GM12878 (cell line): ENCODE measurements at regions not wholly inside any gene's neighbourhood (a gene's known extent, or its start where the extent isn't known, plus 50 kb on each side); places are given as distances from the start of the nearest gene placed in this dataset.

Experiments used
- ATAC-seq: fragments of 200-7000 bp; cut with Tn5 transposase; 3 replicates; pipeline ENCODE4 v1.9.1; 2020; ENCODE audit warnings: mild to moderate bottlenecking, moderate library complexity
- BruUV-seq: library from RNA; stranded (reverse); fragments of 400-500 nt; replicated peaks from 2 replicates; lab custom pipeline; 2021; lab: Mats Ljungman, UMichigan
- CTCF ChIA-PET: fragments of 300-600 bp; sonication (Branson Sonifier 250); formaldehyde crosslinking; extraction: SDS; loops from one replicate; lab custom pipeline; 2021; ENCODE audit warnings: inconsistent platforms; lab: Yijun Ruan, JAX
- POLR2A ChIA-PET: fragments of 350-600 bp; formaldehyde crosslinking; extraction: SDS; loops from one replicate; lab custom pipeline; 2021; ENCODE audit warnings: inconsistent platforms; lab: Charles Lee
- RAD21 ChIA-PET: fragments of 300-600 bp; sonication (Branson Sonifier 250); formaldehyde crosslinking; loops from one replicate; lab custom pipeline; 2023; ENCODE audit warnings: antibody characterized with exemption; ENCODE audit not compliant: unreplicated experiment; lab: Charles Lee
- SMC1A ChIA-PET: fragments of 300-600 bp; sonication (Branson Sonifier 250); formaldehyde crosslinking; loops from one replicate; lab custom pipeline; 2023; ENCODE audit not compliant: unreplicated experiment, uncharacterized antibody; lab: Charles Lee
- DNase-seq: peaks from one replicate; pipeline ENCODE4 v3.0.0-alpha.2; 2011; ENCODE audit warnings: low read depth, low spot score
- FAIRE-seq: peaks from 3 replicates; lab custom pipeline; 2011; peaks lifted over from hg19 to GRCh38; lab: Jason Lieb, UNC
- H2AFZ ChIP-seq: 2 replicates; pipeline ENCODE4 v1.6.0; 2011; ENCODE audit warnings: low read depth, low read length, control low read depth; ENCODE audit not compliant: control insufficient read depth
- H3K27ac ChIP-seq: 2 replicates; pipeline ENCODE4 v1.5.1; 2011; ENCODE audit warnings: control low read depth; ENCODE audit not compliant: control insufficient read depth, insufficient read depth
- H3K27me3 ChIP-seq, 2 experiments: replicated peaks in 1 of 2; 2 replicates each; pipeline versions ENCODE4 v1.6.0 to v1.6.1; 2011; ENCODE audit warnings: low read length in 1 of 2; ENCODE audit not compliant: control insufficient read depth in 2 of 2, insufficient read depth in 2 of 2
- H3K36me3 ChIP-seq, 2 experiments: 2 replicates each; pipeline ENCODE4 v1.5.1; 2011; ENCODE audit warnings: low read length in 1 of 2; ENCODE audit not compliant: control insufficient read depth in 2 of 2, insufficient read depth in 2 of 2
- H3K4me1 ChIP-seq: 2 replicates; pipeline ENCODE4 v1.6.1; 2011; ENCODE audit warnings: mild to moderate bottlenecking, low read length, moderate library complexity, mixed read lengths; ENCODE audit not compliant: control insufficient read depth, insufficient read depth
- H3K4me2 ChIP-seq: 2 replicates; pipeline ENCODE4 v1.6.0; 2011; ENCODE audit warnings: control low read depth; ENCODE audit not compliant: control insufficient read depth, insufficient read depth
- H3K4me3 ChIP-seq: fragments of 200-600 bp; sonication (generic); 2 replicates; pipeline ENCODE4 v1.5.1; 2016
- H3K79me2 ChIP-seq: 2 replicates; pipeline ENCODE4 v1.6.0; 2011; ENCODE audit warnings: low read length; ENCODE audit not compliant: control insufficient read depth, insufficient read depth
- H3K9ac ChIP-seq: 2 replicates; pipeline ENCODE4 v1.8.0; 2011; ENCODE audit warnings: low read length, control low read depth, mixed read lengths; ENCODE audit not compliant: control insufficient read depth, insufficient read depth
- H3K9me3 ChIP-seq: replicated peaks from 3 replicates; pipeline ENCODE4 v1.5.1; 2011; ENCODE audit warnings: mild to moderate bottlenecking, low read length; ENCODE audit not compliant: control insufficient read depth, insufficient read depth
- H4K20me1 ChIP-seq: 2 replicates; pipeline ENCODE4 v1.6.0; 2011; ENCODE audit not compliant: control insufficient read depth, insufficient read depth
- ATF2 ChIP-seq: IDR thresholded peaks from 2 replicates; pipeline ENCODE4 v1.6.1; 2012; ENCODE audit warnings: low read length, inconsistent platforms
- CREB1 ChIP-seq: IDR thresholded peaks from 2 replicates; pipeline ENCODE4 v1.6.1; 2012; ENCODE audit warnings: low read depth, mild to moderate bottlenecking, inconsistent platforms
- E2F8 ChIP-seq: fragments of 450-650 bp; IDR thresholded peaks from 2 replicates; pipeline ENCODE4 v1.6.1; 2018; ENCODE audit warnings: mild to moderate bottlenecking, low read depth, moderate library complexity; ENCODE audit not compliant: partially characterized antibody
- ELK1 ChIP-seq: IDR thresholded peaks from 2 replicates; pipeline ENCODE4 v1.6.1; 2012; ENCODE audit warnings: low read depth, low read length, improper control_type of control experiment
- ETV6 ChIP-seq, 2 experiments: fragments of 450-650 bp in 1 of 2; IDR thresholded peaks in 1 of 2; conservative IDR thresholded peaks in 1 of 2; 2 replicates each; pipeline ENCODE4 v1.6.1; 2014; ENCODE audit warnings: antibody characterized with exemption in 1 of 2, borderline replicate concordance in 1 of 2, low read depth in 1 of 2, mild to moderate bottlenecking in 1 of 2, moderate library complexity in 1 of 2
- HSF1 ChIP-seq: fragments of 150-350 bp; IDR thresholded peaks from 2 replicates; pipeline ENCODE4 v1.6.1; 2014; ENCODE audit warnings: mild to moderate bottlenecking, low read depth, low read length
- JUNB ChIP-seq: IDR thresholded peaks from 2 replicates; pipeline ENCODE4 v1.6.1; 2016; ENCODE audit warnings: antibody characterized with exemption, mild to moderate bottlenecking
- MAX ChIP-seq: IDR thresholded peaks from 2 replicates; pipeline ENCODE4 v1.6.1; 2012; ENCODE audit warnings: low read depth, low read length, improper control_type of control experiment
- MTA3 ChIP-seq: IDR thresholded peaks from 2 replicates; pipeline ENCODE4 v1.6.1; 2012; ENCODE audit warnings: low read length, inconsistent platforms, borderline replicate concordance
- NFYA ChIP-seq: IDR thresholded peaks from 2 replicates; pipeline ENCODE4 v1.6.1; 2011; ENCODE audit warnings: low read depth, mild to moderate bottlenecking, low read length, improper control_type of control experiment, borderline replicate concordance
- RAD21 ChIP-seq: IDR thresholded peaks from 2 replicates; pipeline ENCODE4 v1.6.1; 2011; ENCODE audit warnings: mild to moderate bottlenecking, low read depth, low read length, moderate library complexity; ENCODE audit not compliant: insufficient read depth
- STAT1 ChIP-seq: fragments of 450-650 bp; conservative IDR thresholded peaks from 2 replicates; pipeline ENCODE4 v1.6.1; 2014; ENCODE audit warnings: antibody characterized with exemption, mild to moderate bottlenecking
- TBL1XR1 ChIP-seq: IDR thresholded peaks from 2 replicates; pipeline ENCODE4 v1.6.1; 2012; ENCODE audit warnings: low read depth, low read length, improper control_type of control experiment
- TCF3 ChIP-seq: IDR thresholded peaks from 2 replicates; pipeline ENCODE4 v1.6.1; 2012; ENCODE audit warnings: low read depth, mild to moderate bottlenecking, low read length, borderline replicate concordance; ENCODE audit not compliant: insufficient read depth
- WGBS: methylation state at CpG from one replicate; pipeline ENCODE4 v1.1.6; 2016; ENCODE audit warnings: low lambda C conversion rate; ENCODE audit not compliant: insufficient replicate concordance, insufficient coverage; ENCODE audit errors: missing lambda C conversion rate; 5-methylcytosine and 5-hydroxymethylcytosine counted together
- in situ Hi-C: fragments of 300-500 bp; cut with MboI; formaldehyde crosslinking; loops from 9 replicates; pipeline ENCODE4 v1.14.3; 2018; ENCODE audit warnings: mixed read lengths
- intact Hi-C: fragments of 100-400 bp; cut with micrococcal nuclease; formaldehyde crosslinking; loops from one replicate; pipeline ENCODE4 v1.14.2; 2022; ENCODE audit not compliant: unreplicated experiment
- TF ChIP-seq, protein P1 (sequence below): IDR thresholded peaks from 2 replicates; pipeline ENCODE4 v1.6.1; 2011; ENCODE audit warnings: low read depth, mild to moderate bottlenecking, low read length, moderate library complexity, borderline replicate concordance; ENCODE audit errors: extremely low read depth

DNA sequence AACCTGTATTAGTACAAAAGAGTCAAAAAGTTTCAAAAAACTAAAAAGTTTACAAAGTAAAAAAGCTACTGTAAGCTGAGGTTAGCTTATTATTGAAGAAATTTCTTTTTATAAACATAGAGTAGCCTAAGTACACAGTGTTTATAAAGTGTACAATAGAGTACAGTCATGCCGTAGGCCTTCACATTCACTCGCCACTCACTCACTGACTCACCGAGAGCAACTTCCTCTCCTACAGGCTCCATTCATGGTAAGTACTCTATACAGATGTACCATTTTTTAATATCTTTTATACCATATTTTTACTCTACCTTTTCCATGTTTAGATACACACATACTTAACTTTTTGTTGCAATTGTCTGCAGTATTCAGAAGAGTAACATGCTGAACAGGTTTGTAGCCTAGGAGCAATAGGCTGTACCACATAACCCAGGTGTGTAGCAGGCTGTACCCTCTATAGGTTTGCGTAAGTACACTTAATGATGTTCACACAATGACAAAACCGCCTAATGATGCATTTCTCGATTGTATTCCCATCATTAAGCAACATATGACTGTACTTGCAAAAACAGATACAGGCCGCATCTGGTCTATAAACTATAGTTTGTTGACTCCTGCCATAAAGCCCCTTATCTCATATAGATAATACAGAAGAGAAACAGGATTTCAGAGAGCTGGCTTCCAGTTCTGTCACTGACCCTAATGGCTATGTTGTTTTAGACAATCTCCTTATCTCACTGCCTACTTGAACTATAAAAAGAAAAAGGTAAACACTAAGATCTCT lies 438.8 kb downstream of the HTR7 start:
- H3K4me2 ChIP-seq, result no peak overlapping the region
- ATAC-seq, result no peak
- H3K4me1 ChIP-seq, result no peaks in the 10 kb centered on the region; the same call in 1 of the 2 replicates
- no peak for FAIRE-seq
- no peak overlapping the region for H3K9ac ChIP-seq
- intact Hi-C loops (no loop called here), in situ Hi-C loops (no loop called here)
- H3K27me3 ChIP-seq, result no peaks in the 10 kb centered on the region
- SMC1A ChIA-PET, result interaction anchor here (1.1 kb wide), 1 partner anchor 25 kb away, joined by 3 read pairs; no protein-coding TSS in a partner anchor
- no peaks in the 10 kb centered on the region for H3K79me2 ChIP-seq
- no peak overlapping the region for H3K27ac ChIP-seq
- H2AFZ ChIP-seq, result no peak overlapping the region
- CTCF ChIA-PET, result no interaction called here
- 51% methylated on average over 7 of the region's 7 CpGs for WGBS
- no peak for DNase-seq
- no peak overlapping the region for H3K4me3 ChIP-seq
- no TSS peak for BruUV-seq
- H3K9me3 ChIP-seq, result no peaks in the 10 kb centered on the region; the same call in 2 of the 3 replicates
- no peaks in the 10 kb centered on the region for H4K20me1 ChIP-seq
- no peaks in the 10 kb centered on the region for H3K36me3 ChIP-seq
- RAD21 ChIA-PET, result no interaction called here
- POLR2A ChIA-PET, result interaction anchor here (0.7 kb wide), 1 partner anchor 1148 kb away, joined by 3 read pairs; no protein-coding TSS in a partner anchor
- TF ChIP-seq CREB1 (no peak), ATF2 (no peak), ETV6 (conservative IDR thresholded peaks at IDR 0.05 in 1 of 2, IDR thresholded peaks at IDR 0.05 in 1 of 2; ENCODE audit: borderline replicate concordance in 1 of 2, low read depth in 1 of 2) (no peak), MAX (no peak), MTA3 (no peak), TCF3 (no peak), E2F8 (no peak), NFYA (no peak), ELK1 (no peak), JUNB (no peak), TBL1XR1 (no peak), STAT1 (no peak), RAD21 (no peak), HSF1 (no peak)
- TF ChIP-seq, protein P1, sequence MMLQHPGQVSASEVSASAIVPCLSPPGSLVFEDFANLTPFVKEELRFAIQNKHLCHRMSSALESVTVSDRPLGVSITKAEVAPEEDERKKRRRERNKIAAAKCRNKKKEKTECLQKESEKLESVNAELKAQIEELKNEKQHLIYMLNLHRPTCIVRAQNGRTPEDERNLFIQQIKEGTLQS, result no peak
